ENCODE measurements at regions not wholly inside any gene's neighbourhood (a gene's known extent, or its start where the extent isn't known, plus 50 kb on each side); places are given as distances from the start of the nearest gene placed in this dataset.
A peak's percentile ranks its signal among the peaks of the same experiment; 100 is the strongest.
"Not testable (repeated sequence)": the region's sequence is repeated elsewhere in the genome, so short reads cannot be mapped to it uniquely, and the experiment has no call there.

DNA sequence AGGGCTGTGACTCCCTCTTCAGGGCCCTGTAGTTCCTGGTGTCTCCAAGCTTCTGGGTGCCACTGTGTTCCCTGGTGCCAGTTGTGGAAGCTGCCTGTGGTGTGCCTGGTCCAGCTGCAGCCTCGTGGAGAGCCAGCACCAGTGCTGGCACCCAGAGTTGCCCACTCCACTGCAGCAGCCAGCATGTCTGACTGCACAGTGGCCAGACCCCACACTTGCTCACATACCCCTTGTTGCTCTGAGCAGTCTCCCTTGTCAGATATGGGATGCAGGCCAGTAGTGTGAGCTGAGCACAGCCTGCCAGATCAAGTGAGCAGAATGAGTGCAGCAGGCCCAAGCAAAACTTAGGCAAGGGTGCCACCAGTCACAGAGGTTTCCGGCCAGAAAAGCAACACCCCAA is 108.6 kb downstream of the ZMAT1 start:
- DNase-seq = no peak

DNA sequence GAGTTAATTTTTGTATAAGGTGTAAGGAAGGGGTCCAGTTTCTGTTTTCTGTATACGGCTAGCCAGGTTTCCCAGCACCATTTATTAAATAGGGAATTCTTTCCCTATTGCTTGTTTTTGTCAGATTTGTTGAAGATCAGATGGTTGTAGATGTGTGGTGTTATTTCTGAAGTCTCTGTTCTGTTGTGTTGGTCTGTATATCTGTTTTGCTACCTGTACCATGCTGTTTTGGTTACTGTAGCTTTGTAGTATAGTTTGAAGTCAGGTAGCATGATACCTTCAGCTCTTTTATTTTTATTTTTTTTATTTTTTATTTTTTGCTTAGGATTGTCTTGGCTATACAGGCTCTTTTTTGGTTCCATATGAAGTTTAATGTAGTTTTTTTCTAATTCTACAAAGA is 114.1 kb downstream of the ZMAT1 start:
- DNase-seq = not testable (repeated sequence)

DNA sequence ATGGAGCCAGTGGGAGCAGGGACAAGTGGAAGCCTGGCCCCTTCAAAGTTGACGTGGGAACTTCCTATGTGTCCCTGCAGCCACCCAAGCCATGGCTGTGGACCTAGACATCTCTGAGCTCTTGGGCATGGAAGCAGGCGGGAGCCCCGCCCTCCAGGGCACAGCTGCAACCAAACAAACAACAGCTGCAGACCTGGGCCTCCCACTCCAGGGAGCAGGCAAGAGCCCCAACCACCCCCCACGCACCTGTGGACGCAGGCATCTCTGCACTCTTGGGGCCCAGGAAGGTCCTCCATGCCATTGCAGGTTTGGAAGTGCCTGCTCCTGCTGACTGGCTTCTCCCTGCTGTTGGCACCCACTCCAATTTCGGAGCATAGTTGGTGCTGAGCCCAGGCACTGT is 118.6 kb downstream of the ZMAT1 start:
- no peak for DNase-seq

DNA sequence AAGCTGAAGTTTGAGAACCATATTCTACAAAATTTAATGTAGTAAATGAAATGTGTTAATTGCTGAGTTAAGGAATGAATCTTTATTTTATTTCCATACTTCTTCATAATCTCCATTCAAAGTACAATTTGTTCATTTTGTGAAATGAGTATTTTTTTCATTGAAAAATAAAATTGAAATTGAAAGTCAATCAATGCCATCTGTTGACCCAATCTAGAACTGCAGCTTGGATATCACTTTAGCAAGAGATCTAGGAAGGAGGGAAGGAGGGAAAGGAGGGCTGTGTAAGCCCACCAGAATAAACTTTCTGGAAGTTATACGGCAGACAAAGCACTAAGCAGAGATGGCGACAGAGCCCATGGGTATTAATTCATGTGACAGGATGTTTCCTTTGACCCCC is 128.4 kb downstream of the ZMAT1 start:
- DNase-seq = peak in 1 of 3 donors; percentile 21

DNA sequence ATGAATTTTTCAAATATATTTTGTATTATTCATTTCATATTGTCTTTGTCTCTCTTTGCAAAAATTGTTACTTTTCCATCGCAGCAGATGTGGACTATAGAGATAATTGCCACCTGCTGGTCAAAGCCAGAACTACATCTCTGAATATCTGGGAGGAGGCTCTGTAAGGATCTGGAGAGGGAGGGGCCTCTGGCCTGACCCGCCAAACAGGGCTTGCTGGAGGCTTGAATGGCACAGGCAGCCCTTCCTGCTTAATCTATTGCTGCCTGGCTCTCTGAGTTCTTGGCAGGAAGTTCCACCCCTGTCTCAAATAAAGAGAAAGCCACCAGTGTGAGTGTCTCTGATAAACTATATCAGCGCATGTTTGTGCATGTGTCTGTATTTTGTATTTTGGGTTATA is 132.4 kb downstream of the ZMAT1 start:
- DNase-seq = peak; percentile 86 to 90 (median 86)

DNA sequence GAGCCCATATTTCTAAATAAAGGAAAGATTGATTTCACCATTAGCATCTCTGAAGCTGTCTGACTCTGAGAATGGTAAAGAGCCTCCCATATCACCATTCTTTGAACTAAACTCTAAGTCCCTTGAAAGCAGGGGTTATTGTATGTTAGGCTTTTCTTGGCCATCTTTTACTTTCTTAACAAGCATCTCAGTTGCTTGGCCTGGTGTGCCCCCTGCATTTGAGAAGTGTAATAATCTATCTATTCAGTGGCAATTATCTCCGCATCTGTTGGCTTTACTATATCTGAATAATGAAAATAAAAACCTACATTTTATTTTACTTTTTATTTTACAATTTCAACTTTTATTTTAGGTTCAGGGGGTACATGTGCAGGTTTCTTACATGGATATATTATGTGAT is 128.3 kb upstream of the ARMCX2 start:
- no peak for DNase-seq

DNA sequence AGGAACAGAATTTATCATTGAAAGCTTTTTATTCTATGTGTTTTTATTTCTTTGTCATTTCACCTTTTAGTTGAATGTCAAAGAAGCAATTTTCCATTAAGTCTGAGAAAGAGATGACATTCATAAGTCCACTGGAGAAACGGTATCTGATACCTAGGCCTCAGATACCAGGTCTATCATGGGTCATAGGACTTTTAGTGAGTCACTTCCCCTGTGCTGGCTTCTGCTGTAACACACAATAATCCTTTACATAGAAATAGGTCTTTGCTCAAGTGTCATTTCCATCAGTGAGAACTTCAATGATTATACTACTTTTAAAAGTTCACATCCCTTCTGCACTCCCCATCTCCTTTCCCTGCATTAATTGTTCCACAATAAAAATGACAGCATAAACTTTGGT is 125.5 kb upstream of the ARMCX2 start:
- DNase-seq = no peak

DNA sequence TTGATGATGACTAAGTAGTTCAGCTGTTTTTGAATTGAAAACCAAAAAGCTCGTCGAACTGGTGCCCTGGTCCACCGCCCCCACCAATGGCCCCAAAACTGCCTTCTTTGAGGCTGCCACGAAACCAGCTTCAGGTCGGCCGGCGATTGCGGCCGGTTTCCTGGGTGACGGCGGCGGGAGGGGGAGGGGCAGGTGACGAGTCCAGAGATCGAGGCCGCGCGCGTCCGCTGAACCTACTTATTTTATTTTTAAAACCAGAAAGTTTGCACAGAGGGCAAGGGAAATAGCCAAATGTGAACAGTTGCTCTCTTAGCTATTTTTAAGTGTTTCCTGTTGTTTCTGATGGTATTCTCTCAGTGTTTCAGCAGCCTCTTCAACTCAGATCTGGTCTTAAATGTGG is 120.8 kb upstream of the ARMCX2 start:
- not testable (repeated sequence) for DNase-seq

DNA sequence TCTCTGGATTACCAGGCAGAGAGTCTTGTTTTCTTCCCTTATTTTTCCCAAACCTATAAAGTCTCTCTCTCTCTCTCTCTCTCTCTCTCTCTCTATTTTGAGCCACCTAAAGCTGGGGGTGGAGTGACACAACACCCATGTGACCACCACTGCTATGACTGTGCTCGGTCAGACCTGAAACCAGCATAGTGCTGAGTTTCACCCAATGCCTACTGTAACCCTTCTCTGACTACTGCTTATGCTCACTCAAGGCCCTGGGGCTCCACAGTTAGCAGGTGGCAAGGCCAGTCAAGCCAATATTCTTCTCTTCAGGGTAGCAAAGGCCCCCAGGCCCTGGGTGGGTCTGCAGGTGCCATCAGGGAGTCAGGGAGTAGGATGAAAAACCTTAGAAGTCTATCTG is 114.7 kb upstream of the ARMCX2 start:
- no peak for DNase-seq

DNA sequence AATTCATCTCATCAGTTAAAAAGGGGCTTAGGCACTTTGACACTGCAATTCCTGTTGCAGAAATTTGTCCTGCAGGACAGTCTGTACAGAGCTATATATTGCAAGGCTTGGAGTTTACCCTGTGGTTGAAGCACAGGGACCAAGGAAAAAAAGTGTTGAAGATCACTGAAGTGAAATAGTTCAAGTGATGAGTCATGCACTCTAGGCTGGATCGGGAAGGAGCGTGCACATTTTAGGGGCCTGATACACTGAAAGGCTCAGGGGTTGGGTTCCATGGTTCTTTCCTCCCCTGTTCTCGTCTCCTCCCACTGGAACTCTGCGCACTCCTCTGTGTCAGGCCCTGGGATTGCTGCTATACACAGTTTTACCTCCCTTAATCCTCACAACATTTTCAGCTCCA is 104.9 kb upstream of the ARMCX2 start:
- no peak for DNase-seq

DNA sequence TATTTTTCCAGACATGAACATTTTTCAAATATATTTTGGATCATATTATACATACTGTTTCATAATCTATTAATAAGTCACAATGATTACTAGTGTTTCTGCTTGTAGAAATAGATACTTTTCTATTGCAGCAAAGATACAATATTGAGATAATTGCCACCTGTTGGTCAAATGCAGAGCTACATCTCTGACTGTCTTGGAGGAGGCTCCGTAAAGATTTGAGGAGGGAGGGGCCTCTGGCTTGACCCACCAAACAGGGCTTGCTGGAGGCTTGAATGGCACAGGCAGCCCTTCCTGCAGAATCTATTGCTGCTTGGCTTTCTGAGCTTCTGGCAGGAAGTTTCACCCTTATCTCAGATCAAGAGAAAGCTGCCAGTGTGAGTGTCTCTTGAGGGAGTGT is 99.3 kb upstream of the ARMCX2 start:
- DNase-seq = peak; percentile 25 to 62 (median 47)

DNA sequence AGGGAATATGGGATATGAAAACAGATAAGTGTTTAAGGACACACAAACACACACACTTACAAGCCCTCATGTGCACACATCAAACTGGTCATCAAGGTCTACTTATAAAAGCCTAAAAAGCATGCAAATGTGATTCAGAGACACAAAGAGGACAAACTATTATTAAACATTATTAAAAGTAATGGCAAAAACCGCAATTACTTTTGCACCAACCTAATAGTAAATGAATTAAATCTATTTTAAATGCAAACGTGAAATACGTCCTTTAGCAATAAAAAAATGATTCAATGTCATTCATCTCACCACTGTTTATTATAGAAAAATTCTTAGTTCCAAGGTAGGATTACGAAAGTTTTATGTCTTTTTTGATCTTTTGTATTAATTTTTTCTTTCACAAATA is 91.1 kb upstream of the ARMCX2 start:
- DNase-seq = no peak

DNA sequence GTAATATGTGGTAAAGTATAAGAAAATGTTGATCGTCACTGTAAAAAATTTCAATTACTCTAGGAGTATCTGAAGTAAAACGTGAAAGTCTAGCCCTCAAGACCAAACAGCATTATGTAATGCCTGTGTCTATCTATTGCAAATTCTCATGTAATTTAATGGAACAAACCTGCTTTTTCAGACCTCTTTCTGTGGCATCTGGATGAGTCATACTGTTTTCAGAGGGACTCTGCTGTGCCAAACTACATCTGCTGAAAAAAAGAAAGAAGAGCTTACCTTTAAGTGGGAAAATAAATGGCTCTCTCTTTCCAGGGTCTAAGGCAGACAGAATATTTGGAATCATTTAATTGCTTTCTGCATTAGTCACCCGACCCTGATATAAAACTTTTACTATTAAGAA is 89.8 kb upstream of the ARMCX2 start:
- no peak for DNase-seq

DNA sequence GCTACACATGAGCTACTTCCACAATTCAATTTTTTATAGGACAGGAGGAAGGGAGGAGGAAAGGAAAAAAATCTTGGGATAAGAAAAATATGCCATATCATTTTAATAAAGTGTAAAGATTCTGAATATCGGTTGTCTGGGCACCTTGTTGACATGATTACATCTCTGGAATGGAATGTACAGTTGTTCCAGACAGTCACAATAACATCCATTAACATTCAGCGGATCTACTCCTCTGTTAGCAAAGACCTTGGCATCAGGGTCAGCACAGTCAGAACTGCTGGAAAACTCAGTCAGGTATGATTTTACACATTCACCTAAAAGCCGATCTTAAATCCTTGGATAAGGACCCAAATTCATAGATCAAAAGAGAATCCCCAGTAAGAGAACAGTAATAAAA is 85.4 kb upstream of the ARMCX2 start:
- DNase-seq = no peak

DNA sequence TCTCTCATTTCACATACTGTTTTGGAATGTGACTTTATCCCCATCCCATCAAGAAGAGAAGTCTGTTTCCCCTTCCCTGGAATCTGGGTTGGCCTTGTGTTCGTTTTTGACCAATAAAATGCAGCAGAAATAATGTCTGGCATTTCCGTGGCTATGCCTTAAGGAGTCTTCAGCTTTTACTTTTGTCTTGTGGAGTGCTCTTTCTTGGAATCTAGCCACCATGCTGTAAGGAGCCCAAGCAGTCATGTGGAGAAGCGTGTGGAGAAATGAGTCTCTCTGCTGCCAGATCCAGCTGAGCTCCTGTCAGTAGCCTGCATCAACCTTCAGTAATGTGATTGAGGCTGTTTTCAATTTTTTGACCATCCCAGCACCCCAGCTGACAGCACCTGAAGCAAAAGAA is 84.4 kb upstream of the ARMCX2 start:
- DNase-seq = peak in 1 of 3 donors; percentile 21

DNA sequence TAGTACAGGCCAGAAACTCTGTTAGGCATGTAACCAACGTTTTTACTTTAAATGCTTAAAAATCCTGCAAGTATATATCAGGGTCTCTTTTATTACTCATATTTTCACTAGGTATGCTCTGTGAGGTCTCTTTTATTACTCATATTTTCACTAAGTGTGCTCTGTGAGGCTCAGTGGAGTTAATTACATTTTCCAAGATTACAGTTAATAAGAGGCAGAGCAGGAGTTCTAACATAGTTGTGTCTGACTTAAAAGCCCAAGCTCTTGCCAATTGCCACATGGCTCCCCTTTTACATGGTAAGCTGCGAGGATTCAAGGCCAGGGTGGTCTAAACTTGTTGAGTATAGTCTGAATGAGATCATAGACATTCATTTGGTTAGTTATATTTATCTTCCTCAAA is 81.0 kb upstream of the ARMCX2 start:
- DNase-seq = no peak

DNA sequence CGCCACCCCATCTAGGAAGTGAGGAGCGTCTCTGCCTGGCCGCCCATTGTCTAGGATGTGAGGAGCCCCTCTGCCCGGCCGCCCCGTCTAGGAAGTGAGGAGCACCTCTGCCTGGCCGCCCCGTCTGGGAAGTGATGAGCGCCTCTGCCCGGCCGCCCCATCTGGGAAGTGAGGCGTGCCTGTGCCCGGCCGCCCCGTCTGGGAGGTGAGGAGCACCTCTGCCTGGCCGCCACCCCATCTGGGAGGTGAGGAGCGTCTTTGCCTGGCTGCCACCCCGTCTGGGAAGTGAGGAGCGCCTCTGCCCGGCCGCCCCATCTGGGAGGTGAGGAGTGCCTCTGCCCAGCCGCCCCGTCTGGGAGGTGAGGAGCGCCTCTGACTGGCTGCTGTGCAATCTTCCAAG is 79.2 kb upstream of the ARMCX2 start:
- not testable (repeated sequence) for DNase-seq

DNA sequence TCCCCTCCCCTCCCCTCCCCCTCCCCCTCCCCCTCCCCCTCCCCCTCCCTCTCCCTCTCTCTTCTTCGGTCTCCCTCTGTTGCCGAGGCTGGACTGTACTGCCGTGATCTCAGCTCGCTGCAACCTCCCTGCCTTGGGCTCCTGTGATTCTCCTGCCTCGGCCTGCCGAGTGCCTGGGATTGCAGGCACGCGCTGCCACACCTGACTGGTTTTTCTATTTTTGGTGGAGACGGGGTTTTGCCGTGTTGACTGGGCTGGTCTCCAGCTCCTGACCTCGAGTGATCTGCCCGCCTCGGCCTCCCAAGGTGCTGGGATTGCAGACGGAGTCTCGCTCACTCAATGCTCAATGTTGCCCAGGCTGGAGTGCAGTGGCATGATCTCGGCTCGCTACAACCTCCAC is 78.8 kb upstream of the ARMCX2 start:
- not testable (repeated sequence) for DNase-seq

DNA sequence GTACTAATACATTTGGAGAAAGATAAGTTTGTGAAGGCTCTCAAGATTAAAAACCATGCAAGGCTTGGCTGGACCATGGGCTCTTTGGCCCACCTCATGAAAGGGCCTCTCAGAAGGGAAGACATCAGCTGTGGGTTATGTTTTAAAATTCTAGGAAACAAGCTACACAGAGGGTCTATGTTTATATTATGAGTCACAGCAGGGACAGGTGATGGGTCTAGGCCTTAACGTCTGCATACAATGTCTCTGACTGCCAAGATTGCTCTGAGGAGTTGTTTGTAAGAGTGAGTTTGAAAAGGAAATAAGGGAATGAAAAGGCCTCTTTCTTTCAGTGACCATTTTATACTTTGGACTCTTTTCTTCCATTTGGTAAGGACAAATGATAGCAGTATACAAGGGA is 77.0 kb upstream of the ARMCX2 start:
- no peak for DNase-seq

DNA sequence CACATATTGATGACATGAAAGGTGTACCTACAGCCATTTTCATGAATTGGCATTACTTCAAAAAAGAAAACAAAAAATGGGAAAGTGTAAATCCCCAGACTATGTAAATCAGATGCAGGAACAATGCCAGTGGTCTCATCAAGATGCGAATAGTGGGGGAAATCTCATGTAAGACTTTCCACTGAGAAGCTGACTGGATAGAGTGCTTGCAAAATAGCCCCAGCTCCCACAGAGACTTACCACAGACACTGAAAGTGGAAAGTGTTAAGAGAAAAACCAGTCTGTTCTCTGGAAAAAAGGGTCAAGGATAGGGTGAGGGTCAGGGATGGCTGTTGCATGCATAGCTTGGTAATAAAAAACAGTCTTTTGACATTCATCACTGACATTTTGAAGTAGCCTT is 73.2 kb upstream of the ARMCX2 start:
- DNase-seq = no peak

DNA sequence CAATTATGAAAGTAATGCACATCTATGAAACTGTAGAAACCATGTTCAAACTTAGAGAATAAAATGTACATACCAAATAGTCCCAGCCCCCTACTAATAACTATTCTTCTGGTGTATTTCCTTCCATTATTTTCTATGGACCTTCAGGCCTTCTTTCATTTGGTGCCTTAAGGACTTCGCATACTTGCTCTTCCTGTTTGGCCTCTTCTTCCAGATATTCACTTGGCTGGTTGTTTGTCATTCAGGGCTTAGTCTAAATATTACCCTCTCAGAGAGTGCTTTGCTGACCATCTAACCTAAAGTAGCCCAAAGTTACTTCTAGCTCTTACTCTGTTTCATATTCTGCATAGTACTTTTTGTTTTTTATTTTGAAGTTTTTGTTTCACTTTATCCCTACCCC is 70.3 kb upstream of the ARMCX2 start:
- DNase-seq = no peak
